HuH-7 (cell line): ENCODE measurements at regions not wholly inside any gene's neighbourhood (a gene's known extent, or its start where the extent isn't known, plus 50 kb on each side); places are given as distances from the start of the nearest gene placed in this dataset.
"Not testable (repeated sequence)": the region's sequence is repeated elsewhere in the genome, so short reads cannot be mapped to it uniquely, and the experiment has no call there.

Experiments
- DNase-seq: peaks from one replicate; pipeline ENCODE4 v3.0.0; 2011; ENCODE audit warnings: low spot score

DNA sequence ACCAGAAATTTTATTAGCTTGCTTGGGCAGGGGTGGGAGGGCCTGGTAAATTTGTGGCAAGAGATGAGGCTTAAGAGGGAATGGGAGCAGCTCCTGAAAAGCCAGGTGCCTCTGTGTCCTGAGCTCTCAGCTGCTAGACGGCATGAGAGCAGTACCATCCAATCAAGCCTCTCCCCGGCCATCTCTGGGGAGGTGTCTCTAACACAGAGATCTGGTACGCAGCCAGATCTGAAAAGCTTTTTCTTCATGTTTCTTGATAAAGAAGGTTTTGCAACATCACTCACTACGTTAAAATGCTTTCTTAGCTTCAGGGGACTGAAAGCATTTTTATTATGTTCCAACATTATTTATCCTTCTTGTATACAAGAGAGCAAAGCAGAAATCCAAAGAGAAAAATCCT lies 488.2 kb downstream of the RBFOX1 start:
- DNase-seq: no peak

DNA sequence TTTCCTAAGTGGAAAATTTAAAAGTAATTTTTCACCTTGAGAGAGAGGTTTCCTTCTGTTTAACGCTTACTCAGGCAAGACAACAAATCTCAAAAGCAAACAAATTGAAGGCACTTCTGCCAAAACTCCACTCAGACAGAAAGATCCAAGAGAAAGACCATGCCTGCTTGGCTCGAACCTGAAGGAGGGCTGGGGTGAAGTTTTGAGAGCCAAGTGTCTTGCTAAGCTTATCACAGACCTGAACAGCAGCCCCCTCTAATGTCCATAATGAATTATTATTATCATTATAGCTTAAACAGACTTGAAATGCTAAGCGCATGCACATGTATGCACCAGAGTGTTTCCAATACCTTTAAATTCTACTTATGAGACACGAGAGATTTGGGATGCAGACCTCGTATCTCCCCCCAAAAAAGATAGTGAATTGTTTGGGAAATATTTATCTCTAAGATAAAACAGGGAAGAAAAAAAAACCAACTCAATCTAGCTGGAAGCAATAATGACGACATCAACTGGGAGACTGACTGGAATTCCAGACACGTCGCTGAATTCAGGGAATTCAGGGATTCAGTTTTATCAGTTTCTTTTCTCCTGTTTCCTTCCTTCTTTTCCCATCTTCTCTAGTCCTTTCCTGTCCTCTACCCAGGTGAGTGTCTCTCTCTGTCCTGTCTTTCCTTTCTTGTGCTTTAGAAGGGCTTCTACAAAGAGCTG lies 473.2 kb downstream of the RBFOX1 start:
- DNase-seq: no peak

GRCh38 chr16:7804635-7805195 lies 472.1 kb downstream of the RBFOX1 start:
- DNase-seq: no peak

- no peak for DNase-seq
These were observed 459.7 kb downstream of the RBFOX1 start for GRCh38 chr16:7792346-7792745.

DNA sequence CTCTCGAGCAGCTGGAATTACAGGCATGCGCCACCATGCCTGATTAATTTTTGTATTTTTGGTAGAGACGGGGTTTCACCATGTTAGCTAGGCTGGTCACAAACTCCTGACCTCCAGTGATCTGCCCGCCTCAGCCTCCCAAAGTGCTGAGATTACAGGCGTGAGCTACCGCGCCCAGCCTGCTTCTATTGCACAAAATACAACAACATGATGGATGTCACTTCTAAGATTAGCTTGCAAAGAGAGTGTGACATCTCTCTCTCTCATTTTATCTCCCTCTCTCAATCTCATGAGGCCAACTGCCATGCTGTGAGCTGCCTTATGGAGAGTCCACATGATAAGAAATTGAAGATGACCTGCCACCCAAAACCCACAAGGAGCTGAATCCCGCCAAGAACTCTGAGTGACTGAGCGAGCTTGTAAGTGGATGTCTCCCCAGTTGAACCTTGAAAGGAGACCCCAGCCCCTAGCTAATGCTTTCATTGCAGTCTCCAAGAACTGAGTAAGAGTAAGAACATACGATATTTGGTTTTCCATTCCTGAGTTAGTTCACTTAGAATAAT lies 458.5 kb downstream of the RBFOX1 start:
- DNase-seq: no peak

DNA sequence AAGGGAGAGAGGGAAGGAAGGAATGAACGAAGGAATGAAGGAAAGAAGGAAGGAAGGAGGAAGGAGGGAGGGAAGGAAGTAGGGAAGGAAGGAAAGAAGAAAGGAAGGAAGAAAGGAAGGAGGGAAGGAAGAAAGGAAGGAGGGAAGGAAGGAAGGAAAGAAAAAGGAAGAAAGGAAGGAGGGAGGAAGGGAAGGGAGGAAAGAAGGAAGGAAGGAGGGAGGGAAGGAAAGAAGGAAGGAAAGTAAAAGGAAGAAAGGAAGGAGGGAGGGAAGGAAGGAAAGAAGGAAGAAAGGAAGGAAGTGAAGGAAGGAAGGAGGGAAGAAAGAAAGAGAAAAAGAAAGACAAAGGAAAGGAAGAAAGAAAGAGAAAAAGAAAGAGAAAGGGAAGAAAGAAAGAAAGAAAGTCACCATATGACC lies 442.4 kb downstream of the RBFOX1 start:
- no peak for DNase-seq

- DNase-seq: no peak
These were observed 440.1 kb downstream of the RBFOX1 start for GRCh38 chr16:7772722-7773121.

- DNase-seq: not testable (repeated sequence)
These were observed 436.4 kb downstream of the RBFOX1 start for GRCh38 chr16:7769091-7769490.

DNA sequence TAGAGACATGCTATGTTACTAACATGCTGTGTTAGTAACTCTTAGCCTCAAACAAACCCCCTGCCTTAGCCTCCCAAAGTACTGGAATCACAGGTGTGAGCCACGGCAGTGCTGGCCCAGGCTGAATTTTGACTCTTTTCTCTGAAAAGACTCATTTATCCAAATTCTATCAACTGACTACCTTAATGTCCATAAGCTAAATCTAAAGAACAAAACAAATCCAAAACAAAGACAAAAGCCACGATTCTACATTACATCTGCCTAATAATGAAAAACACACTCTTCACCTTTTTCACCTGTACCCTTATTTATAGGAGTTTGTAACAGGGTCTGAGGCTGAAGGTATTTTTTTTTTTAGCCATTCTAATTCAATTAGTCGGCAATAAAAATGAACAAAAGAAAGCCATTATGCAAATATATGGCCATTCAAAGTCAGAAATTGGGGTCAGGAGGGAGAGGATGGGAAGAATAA lies 432.5 kb downstream of the RBFOX1 start:
- no peak for DNase-seq

DNA sequence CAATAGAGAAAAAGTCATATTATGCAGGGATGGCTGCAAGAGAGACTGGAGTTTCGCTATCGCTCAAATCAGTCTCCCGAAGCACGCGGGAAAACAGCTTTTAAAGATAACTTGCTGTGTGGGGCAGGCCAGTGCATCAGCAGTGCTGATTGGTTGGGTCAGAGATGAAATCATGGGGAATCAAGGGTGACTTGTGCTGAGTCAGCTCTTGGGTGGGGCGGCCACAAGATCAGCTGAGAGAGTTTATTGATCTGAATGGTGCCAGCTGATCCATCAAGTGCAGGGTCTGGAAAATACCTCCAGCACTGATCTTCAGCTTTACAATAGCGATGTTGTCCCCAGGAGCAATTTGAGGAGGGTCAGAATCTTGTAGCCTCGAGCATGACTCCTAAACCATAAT lies 430.5 kb downstream of the RBFOX1 start:
- DNase-seq: no peak
